GM20431 (cell line): ENCODE measurements at regions not wholly inside any gene's neighbourhood (a gene's known extent, or its start where the extent isn't known, plus 50 kb on each side); places are given as distances from the start of the nearest gene placed in this dataset.
"Not testable (repeated sequence)": the region's sequence is repeated elsewhere in the genome, so short reads cannot be mapped to it uniquely, and the experiment has no call there.

Experiments used
- in situ Hi-C: fragments of 300-500 bp; cut with MseI, MboI; formaldehyde crosslinking; loops from one replicate; pipeline ENCODE4 v1.15.0; 2020; ENCODE audit warnings: low sequenced_read_pairs; ENCODE audit not compliant: unreplicated experiment

DNA sequence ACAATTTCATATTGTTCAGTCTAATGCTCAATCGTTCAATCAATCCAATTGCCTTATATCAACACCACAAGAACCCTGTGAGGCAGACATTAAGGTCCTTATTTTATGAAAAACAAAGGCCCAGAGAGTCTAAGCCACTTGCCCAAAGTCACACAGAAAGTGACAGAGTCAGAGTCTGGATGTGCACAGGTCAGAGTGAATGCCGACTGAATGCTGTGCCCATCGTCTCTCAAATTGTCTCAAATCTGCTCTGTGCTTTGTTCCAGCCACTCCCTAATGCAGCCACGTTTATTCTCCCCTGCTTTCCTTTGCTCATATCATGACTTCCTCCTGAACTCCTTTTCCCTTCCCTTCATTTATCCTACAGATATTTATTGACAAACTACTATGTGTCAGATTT lies 558.3 kb downstream of the MATN1 start:
- in situ Hi-C loops: no loop called here

DNA sequence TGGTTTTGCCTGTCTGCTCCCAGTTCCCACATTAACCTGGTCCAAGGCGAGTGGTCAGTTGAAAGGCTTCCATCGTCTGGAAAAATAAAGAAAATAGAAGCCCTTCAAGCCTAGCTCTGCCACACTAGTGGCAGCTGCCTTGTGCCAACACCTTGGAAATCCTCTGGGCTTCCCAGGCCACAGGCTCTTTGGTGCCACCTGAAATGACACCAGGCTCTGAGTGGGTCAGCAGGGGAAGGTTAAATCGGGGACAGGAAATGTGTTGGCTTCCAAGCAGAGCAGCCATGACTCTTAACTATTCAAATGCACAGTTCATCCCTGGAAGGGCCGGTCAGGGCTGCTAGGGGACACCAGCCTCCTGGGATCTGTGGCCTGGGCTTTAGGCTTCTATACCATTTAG lies 558.7 kb downstream of the MATN1 start:
- in situ Hi-C loops: no loop called here

DNA sequence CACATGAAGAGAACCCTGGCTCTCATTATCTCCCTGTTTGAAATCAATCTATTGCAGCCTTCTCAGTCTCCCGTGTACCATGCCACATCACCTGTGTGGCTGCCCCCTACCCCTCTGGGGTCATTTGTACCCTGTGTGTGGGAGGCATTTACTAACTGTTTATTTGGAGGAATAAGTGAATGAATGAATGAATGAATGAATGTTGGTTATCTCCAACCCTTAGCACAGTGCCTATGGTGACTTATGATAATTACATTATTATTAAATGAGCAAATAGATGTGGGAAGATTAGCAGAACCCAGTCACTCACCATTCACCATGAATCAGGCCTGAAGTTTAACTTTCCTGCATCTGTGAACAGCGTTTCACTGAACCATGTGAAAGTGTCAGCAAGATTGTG lies 560.8 kb downstream of the MATN1 start:
- in situ Hi-C loops: no loop called here

DNA sequence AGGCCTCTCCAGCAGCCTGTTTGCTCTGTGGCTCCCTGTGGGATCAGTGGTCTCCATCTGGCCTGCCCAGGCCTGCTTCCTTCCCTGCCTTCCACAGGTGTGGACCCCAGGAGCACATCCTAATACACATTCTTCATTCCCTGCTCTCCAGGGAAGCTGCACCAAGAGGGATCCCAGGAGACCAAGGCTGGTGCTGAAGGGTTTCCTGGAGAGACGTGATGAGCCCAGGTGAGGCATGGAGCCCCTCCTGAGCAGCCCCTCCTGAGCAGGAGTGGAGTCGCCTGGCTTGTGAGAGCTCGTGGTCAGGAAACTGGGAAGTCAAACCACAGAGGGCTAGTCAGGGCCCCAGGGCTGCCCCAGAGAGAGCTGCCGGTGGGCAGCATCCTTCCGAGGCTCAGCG lies 561.4 kb downstream of the MATN1 start:
- in situ Hi-C loops: no loop called here

DNA sequence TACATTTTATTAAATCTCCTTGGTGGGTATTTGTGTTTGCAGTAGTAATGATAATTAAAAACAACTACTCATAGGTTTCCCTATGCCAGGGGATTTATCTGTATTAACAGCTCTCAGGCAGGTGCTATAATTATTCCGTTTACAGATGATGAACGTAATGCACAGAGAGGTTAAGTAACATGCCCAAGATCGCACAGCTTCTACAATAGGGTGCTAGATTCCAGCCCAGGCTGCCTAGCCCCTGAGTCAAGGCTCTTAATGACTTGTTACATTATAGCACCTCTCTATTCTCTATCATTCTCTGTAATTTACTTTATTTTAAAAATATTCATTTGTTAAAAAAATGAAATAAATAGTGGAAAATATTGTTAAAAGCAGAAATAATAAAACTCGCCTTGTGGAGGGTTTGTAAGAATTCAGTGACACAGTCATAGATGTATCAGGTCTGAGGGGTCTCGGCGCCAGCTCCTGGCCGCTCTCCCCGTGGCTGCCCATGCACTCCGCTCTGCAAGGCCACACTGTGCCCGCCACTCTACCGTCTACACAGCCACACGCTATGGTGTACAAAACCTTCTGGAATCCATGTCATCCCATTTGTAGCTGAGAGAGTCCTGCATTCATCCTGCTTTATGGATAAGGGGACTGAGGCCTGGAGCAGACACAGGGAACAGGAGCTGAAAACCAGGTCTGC lies 562.2 kb downstream of the MATN1 start:
- in situ Hi-C loops: no loop called here

DNA sequence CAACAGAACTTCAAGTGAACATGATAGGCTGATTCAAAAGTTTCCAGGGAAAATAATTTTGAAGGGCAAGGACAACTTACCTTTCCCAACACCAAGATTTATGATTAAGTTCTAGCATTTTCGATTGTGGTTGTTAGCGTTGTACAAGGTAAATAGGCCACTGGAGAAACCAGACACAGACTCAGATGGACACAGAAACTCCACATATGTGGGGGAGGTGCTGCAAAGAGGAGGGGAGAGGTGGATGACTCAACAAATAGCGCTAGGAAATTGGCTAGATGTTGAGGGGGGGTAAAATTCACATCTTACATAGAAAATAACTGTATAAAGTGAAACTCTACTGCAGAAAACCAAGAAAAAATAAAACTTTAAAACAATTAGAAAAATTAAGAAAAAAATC lies 564.4 kb downstream of the MATN1 start:
- in situ Hi-C loops: no loop called here

DNA sequence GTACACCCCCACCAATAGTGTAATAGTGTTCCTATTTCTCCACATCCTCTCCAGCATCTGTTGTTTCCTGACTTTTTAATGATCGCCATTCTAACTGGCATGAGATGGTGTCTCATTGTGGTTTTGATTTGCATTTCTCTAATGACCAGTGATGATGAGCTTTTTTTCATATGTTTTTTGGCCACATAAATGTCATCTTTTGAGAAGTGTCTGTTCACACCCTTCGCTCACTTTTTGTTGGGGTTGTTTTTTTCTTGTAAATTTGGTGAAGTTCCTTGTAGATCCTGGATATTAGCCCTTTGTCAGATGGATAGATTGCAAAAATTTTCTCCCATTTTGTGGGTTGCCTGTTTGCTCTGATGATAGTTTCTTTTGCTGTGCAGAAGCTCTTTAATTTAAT lies 567.7 kb downstream of the MATN1 start:
- in situ Hi-C loops: not testable (repeated sequence)

DNA sequence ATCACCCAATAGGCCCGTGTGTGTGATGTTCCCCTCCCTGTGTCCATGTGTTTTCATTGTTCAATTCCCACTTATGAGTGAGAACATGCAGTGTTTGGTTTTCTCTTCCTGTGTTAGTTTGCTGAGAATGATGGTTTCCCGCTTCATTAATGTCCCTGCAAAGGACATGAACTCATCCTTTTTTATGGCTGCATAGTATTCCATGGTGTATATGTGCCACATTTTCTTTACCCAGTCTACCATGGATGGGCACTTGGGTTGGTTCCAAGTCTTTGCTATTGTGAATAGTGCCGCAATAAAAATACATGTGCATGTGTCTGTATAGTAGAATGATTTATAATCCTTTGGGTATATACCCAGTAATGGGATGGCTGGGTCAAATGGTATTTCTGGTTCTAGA lies 568.1 kb downstream of the MATN1 start:
- in situ Hi-C loops: not testable (repeated sequence)

DNA sequence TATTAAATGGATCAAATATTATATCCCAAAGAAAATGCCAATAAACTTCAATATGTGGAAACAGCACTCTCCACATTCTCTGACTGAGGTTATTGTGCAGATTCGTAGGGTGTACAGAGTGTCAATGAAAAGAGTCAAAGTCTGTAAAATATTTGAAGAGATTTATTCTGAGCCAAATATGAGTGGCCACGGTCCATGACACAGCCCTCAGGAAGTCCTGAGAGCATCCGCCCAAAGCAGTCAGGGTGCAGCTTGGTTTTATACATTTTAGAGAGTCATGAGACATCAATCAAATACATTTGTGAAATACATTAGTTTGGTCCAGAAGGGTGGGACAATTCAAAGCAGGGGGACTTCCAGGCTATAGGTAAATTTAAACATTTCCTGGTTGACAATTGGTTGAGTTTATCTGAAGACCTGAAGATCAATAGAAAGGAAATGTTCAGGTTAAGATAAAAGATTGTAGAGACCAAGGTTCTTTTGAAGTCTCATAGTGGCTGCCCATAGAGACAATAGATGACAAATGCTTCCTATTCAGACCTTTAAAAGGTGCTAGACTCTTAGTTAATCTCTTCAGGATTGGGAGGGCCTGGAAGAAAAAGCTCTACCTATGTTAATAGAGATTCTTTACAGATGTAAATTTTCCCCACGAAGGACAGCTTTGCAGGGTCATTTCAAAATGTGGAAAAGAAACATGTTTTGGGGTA lies 569.5 kb downstream of the MATN1 start:
- in situ Hi-C loops: no loop called here

DNA sequence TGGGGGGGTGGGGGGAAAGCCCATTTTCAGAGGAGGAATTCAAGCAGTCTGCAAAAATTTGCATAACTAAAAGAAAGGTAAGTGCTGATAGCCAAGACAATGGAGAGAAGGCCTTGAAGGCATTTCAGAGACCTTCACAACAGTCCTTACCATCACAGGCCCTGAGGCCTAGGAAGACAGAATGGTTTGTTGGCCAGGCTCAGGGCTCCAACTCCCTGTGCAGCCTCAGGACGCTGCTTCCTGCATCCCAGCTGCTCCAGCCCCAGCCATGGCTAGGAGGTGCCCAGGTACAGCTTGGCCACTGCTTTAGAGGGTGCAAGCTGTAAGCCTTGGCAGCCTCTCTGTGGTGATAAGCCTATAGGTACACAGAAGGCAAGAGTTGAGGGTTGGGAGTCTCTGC lies 571.6 kb downstream of the MATN1 start:
- in situ Hi-C loops: no loop called here

DNA sequence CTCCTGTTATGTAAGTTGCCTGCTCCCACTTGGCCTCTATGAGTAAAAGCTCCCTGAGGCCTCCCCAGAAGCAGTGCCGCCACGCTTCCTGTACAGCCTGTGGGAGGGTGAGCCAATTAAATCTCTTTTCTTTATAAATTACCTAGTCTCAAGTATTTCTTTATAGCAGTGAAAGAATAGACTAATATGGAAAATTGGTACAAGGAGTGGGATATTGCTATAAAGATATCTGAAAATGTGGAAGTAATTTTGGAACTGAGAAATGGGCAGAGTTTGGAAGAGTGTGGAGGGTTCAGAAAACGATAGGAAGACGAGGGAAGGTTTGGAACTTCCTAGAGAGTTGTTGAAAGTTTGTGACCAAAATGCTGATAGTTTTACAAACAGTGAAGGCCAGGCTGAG lies 572.3 kb downstream of the MATN1 start:
- in situ Hi-C loops: no loop called here

DNA sequence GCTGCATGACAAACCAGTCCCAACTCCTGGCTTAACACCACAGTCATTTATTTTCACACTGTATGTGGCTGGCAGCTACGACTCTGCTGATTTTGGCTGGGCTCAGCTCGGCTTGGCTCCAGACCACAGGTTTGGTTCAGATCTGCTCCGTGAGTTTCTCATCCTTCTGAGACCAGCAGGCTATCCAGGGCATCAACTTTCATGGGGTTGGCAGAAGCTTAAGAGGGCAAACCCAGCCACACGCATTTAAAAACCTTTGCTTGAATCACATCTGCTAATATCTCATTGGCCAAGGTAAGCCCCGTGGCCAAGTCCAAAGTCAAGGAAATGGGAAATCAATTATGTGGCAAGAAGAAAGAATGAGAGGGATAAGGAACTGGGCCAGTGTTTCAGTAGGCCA lies 574.2 kb downstream of the MATN1 start:
- in situ Hi-C loops: no loop called here

DNA sequence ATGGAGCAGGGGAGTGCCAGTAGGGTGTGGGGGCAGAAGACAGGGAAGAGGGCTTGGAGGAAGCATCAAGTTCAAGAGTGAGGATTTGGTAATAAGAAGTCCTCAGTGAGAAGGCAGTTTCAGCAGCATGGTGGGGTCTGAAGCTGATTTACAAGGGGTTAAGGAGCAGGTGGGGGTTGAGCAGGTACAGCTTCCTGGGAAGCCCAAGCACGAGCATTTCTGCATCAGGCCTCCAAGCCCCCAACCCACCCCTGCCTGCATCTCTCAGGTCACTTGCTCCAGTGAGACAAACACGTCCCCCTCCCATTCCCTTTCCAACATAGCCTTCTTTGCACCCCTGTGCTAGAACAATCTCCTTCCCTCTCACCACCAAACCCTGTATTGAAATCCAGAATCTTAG lies 574.7 kb downstream of the MATN1 start:
- in situ Hi-C loops: no loop called here

DNA sequence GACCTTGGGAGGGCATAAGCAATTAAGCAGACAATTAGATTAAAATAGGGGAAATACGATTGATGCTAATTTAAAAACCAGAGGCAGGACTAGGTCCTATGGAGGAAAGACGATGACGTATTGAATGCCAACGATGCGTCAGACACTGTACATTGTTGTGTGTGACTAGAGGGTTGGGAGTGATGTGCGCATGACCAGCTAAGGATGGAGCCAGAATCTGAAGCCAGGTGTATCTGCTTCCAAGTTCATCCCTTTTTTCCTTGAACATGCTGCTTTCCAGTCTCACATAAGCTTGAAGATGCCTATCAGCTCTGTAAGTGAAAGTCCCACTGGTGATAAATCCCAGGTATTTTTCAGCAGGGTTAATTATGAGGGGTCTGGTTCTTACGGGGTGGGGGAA lies 576.2 kb downstream of the MATN1 start:
- in situ Hi-C loops: no loop called here

DNA sequence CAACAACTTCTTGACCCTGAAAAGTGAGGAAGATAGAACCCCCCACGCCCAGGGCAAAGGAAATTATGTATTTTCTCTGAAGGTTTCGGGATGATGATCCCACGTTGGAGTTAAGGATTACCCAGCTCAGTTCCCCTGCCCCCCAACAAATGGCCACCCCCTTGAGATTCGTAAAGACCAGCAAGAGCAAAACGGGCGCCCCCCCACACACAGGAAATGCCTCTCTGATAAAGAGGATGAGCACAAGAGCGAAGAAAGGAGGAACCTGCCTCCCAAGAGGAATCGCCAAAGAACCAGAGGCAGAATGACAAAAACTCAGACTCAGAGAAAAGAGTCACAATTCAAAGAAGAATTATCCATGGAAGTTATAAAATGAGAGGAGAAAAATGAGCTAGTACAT lies 576.9 kb downstream of the MATN1 start:
- in situ Hi-C loops: no loop called here

DNA sequence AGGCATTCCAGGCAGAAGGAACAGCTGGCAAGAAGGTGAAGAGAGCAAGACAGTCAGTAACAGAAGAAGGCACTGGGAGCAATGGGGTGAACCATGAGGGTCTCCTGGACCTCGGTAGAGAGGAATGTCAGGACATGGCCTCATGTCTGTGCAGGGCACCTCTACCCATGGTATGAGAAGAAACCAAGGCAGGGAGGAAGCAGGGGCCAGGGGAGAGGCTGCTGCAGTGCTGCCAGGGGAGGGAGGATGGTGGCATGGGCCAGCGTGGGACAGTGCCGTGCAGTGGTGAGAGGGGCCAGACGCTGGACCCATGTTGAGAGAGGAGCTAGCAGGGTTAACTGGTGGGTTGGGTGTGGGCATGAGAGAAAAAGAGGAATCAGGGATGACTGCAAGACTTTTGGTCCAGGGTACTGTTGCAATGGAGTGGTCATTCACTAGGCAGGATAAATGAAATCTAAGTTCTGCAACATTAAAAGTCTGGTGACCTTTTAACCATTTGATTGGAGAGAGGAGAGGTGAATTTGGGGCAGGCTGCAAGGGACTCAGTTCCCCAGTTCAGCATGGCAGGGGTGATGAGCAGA lies 577.6 kb downstream of the MATN1 start:
- in situ Hi-C loops: no loop called here

DNA sequence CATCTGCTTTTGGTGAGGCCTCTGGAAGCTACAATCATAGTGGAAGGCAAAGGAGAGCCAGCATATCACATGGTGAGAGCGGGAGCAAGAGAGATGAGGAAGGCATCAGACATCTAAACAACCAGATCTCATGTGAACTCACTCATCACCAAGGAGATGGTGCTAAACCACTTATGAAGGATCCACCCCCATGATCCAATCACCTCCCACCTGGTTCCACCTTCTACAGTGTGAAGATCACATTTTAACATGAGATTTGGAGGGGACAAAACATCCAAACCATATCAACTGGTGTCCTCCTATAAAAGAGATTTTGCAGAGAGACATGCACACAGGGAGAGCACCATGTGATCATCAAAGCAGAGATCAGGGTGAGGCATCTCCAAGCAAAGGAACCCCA lies 578.6 kb downstream of the MATN1 start:
- in situ Hi-C loops: no loop called here

DNA sequence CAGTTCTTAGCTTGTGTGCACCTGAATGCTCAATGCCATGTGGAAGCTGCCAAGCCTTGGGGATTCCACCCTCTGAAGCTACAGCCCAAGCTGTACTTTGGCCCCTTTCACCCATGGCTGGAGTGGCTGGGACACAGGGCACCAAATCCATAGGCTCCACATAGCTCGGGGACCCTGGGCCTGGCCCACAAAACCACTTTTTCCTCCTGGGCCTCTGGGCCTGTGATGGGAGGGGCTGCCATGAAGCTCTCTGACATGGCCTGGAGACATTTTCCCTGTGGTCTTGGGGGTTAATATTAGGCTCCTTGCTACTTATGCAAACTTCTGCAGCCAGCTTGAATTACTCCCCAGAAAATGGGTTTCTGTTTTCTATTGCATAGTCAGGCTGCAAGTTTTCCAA lies 579.9 kb downstream of the MATN1 start:
- in situ Hi-C loops: no loop called here

DNA sequence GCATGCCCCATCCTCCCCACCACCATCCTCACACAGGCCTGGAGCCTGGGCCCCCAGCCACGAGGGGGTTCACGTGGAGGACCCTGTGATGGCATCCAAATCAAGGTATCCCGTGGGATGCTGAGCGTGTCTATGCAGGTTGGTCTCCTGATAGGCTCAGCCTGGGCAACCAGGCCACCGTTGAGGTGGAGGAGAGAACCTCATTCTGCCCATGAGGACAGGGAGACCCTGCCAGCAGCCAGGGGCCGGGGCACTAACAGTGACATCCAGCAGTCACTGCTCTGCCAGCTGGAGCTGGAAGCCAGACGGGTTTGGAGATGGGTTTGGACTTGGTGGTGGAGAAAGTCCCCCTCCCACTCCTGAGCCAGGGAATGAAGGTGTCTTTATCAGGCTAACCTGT lies 582.8 kb downstream of the MATN1 start:
- in situ Hi-C loops: no loop called here

DNA sequence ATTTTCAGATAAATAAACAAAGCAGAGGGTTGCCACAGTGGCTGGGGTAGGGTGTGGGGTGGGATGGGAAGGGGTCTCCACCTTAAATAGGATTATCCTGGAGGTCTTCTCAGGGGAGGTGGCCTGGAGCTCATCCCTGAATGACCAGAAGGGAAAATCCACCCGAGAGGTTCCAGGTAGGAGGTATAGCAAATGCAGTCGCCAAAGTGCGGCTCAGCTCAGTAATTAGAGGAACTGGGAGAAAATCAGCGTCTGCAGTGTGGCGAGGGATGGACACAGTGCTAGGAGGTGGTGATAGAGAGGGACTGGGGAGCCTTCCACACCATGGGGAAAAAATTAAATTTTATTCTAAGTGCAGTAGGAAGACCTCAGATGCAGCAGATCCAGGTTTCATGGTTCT lies 584.5 kb downstream of the MATN1 start:
- in situ Hi-C loops: no loop called here

DNA sequence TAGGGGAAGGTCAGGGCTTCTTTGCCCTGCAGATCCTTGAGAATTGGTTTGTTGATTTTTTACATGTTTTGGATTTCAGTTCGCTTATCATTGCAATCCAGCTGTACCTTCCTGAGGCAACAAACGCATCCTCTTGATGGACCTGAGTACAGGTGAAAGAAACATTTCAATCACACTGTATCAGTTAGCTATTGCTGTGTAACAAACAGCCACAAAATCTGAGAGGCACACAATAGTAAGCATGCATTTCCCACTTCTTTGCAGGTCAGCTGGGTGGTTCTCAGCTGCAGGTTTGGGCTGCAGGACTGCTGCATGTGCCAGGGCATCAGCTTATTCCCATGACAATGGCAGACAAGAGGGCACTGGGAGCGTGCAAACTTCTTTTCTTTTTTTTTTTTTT lies 586.4 kb downstream of the MATN1 start:
- in situ Hi-C loops: no loop called here

DNA sequence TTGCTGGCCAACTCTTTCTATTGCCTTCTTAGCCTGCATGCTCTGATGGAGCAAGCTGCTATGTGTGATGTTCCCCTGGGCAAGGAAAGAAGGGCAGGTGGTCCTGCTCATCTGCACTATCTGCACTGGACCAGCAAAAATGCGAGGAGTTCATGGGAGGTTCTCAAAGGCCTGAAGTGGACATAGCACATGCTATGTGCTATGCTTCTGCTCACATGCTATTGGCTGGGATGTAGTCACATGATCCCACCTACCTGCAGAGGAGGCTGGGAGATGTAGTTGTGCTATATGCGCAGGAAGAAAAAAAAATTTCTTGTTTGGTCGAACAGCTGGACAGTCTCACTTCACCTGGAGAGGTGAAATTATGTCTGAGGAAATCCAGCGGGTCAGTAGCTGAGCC lies 587.7 kb downstream of the MATN1 start:
- in situ Hi-C loops: no loop called here
